PC-9 (cell line): ENCODE measurements at regions not wholly inside any gene's neighbourhood (a gene's known extent, or its start where the extent isn't known, plus 50 kb on each side); places are given as distances from the start of the nearest gene placed in this dataset.

ENCODE experiments used
- EZH2 ChIP-seq: fragments of 200-600 bp; sonication (generic); IDR thresholded peaks from 2 replicates; pipeline ENCODE4 v1.8.0; 2017; ENCODE audit warnings: antibody characterized with exemption, low read depth
- TF ChIP-seq, protein P1 (sequence below): fragments of 200-600 bp; sonication (generic); conservative IDR thresholded peaks from 2 replicates; pipeline ENCODE4 v1.6.1; 2017; ENCODE audit warnings: mixed run types, antibody characterized with exemption, mild to moderate bottlenecking, moderate library complexity

DNA sequence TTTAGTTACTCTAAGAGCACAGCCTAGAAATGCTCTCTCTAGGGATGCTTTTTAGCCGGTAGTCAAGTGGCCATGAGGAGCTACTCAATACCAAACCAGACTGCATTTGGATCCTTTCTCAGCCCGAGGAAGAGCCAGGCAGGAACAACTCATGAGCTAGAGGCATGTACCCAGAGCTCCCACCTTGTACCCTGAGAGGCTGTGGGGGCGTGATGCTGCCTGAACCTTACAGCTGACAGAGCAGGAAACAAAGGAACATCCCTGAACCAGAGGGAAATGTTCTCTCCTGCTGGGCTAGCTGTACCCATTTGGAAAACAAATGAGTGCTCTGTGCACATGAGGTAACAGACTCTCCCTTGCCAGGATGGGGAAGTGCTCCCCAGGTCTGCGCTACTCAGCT is 131.6 kb downstream of the OSR1 start:
- TF ChIP-seq, protein P1, sequence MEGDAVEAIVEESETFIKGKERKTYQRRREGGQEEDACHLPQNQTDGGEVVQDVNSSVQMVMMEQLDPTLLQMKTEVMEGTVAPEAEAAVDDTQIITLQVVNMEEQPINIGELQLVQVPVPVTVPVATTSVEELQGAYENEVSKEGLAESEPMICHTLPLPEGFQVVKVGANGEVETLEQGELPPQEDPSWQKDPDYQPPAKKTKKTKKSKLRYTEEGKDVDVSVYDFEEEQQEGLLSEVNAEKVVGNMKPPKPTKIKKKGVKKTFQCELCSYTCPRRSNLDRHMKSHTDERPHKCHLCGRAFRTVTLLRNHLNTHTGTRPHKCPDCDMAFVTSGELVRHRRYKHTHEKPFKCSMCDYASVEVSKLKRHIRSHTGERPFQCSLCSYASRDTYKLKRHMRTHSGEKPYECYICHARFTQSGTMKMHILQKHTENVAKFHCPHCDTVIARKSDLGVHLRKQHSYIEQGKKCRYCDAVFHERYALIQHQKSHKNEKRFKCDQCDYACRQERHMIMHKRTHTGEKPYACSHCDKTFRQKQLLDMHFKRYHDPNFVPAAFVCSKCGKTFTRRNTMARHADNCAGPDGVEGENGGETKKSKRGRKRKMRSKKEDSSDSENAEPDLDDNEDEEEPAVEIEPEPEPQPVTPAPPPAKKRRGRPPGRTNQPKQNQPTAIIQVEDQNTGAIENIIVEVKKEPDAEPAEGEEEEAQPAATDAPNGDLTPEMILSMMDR: no peak
- no peak for TF ChIP-seq EZH2
